ENCODE measurements at regions not wholly inside any gene's neighbourhood (a gene's known extent, or its start where the extent isn't known, plus 50 kb on each side); places are given as distances from the start of the nearest gene placed in this dataset.

- H3K9me2 ChIP-seq (ENCODE audit: insufficient read depth, low read length) = no peaks in the 10 kb centered on the region
- TF ChIP-seq EZH2phosphoT487 (IDR thresholded peaks at IDR 0.05; ENCODE audit: borderline replicate concordance, low read depth, low read length) (no peak), CTCF (conservative IDR thresholded peaks at IDR 0.05; ENCODE audit: low read length) (no peak)
- H3K36me3 ChIP-seq (ENCODE audit: insufficient read depth, low read length) = no peaks in the 10 kb centered on the region
- H3K4me2 ChIP-seq (ENCODE audit: low read length) = no peak overlapping the region
- no peaks in the 10 kb centered on the region for H3K9me3 ChIP-seq (ENCODE audit: low read length)
- H2AFZ ChIP-seq (ENCODE audit: low read length) = no peak overlapping the region
- no peaks in the 10 kb centered on the region for H4K20me1 ChIP-seq (ENCODE audit: insufficient read depth, low read length)
- ChIA-PET POLR2A (interaction anchor here (0.6 kb wide), 1 partner anchor 803 kb away, joined by 6 read pairs; no protein-coding TSS in a partner anchor), CTCF (ENCODE audit: unreplicated experiment) (no interaction called here)
- no peaks in the 10 kb centered on the region for H3K79me2 ChIP-seq (ENCODE audit: insufficient read depth, low read depth, low read length)
- H3K27ac ChIP-seq (ENCODE audit: low read depth, low read length, poor library complexity, severe bottlenecking) = no peak overlapping the region
- no peak for DNase-seq (ENCODE audit: low spot score)
- H3K4me1 ChIP-seq (ENCODE audit: insufficient read depth, low read length, poor library complexity, severe bottlenecking) = peaks cover 6% of the 10 kb centered on the region
- intact Hi-C loops (cut with micrococcal nuclease; ENCODE audit: unreplicated experiment) = no loop called here
- H3K4me3 ChIP-seq (ENCODE audit: low read depth, low read length, poor library complexity, severe bottlenecking) = no peak overlapping the region
- BruUV-seq (replicated peaks) = no TSS peak
Measured at GRCh38 chr3:153369561-153370374, 207.7 kb downstream of the RAP2B start.

- no peak overlapping the region for H2AFZ ChIP-seq (ENCODE audit: low read length)
- ChIA-PET CTCF (ENCODE audit: unreplicated experiment) (no interaction called here), POLR2A (interaction anchor here (0.6 kb wide), 1 partner anchor 803 kb away, joined by 6 read pairs; no protein-coding TSS in a partner anchor)
- H4K20me1 ChIP-seq (ENCODE audit: insufficient read depth, low read length) = no peaks in the 10 kb centered on the region
- H3K9me3 ChIP-seq (ENCODE audit: low read length) = no peaks in the 10 kb centered on the region
- intact Hi-C loops (cut with micrococcal nuclease; ENCODE audit: unreplicated experiment) = no loop called here
- TF ChIP-seq CTCF (conservative IDR thresholded peaks at IDR 0.05; ENCODE audit: low read length) (no peak), EZH2phosphoT487 (IDR thresholded peaks at IDR 0.05; ENCODE audit: borderline replicate concordance, low read depth, low read length) (no peak)
- H3K27ac ChIP-seq (ENCODE audit: low read depth, low read length, poor library complexity, severe bottlenecking) = no peak overlapping the region
- H3K9me2 ChIP-seq (ENCODE audit: insufficient read depth, low read length) = no peaks in the 10 kb centered on the region
- no peak overlapping the region for H3K4me3 ChIP-seq (ENCODE audit: low read depth, low read length, poor library complexity, severe bottlenecking)
- no peak for DNase-seq (ENCODE audit: low spot score)
- BruUV-seq (replicated peaks) = no TSS peak
- peaks cover 6% of the 10 kb centered on the region for H3K4me1 ChIP-seq (ENCODE audit: insufficient read depth, low read length, poor library complexity, severe bottlenecking)
- H3K36me3 ChIP-seq (ENCODE audit: insufficient read depth, low read length) = no peaks in the 10 kb centered on the region
- H3K4me2 ChIP-seq (ENCODE audit: low read length) = no peak overlapping the region
- H3K79me2 ChIP-seq (ENCODE audit: insufficient read depth, low read depth, low read length) = no peaks in the 10 kb centered on the region
Measured at GRCh38 chr3:153370680-153371079, 208.7 kb downstream of the RAP2B start.

GRCh38 chr3:153372326-153372725, 210.3 kb downstream of the RAP2B start:
- Histone ChIP-seq H3K36me3 (ENCODE audit: insufficient read depth, low read length) (no peaks in the 10 kb centered on the region), H3K79me2 (ENCODE audit: insufficient read depth, low read depth, low read length) (no peaks in the 10 kb centered on the region), H2AFZ (ENCODE audit: low read length) (no peak overlapping the region), H3K9me3 (ENCODE audit: low read length) (no peaks in the 10 kb centered on the region), H3K4me2 (ENCODE audit: low read length) (no peak overlapping the region), H3K4me3 (ENCODE audit: low read depth, low read length, poor library complexity, severe bottlenecking) (no peak overlapping the region), H3K4me1 (ENCODE audit: insufficient read depth, low read length, poor library complexity, severe bottlenecking) (peaks cover 6% of the 10 kb centered on the region), H4K20me1 (ENCODE audit: insufficient read depth, low read length) (no peaks in the 10 kb centered on the region), H3K9me2 (ENCODE audit: insufficient read depth, low read length) (no peaks in the 10 kb centered on the region), H3K27ac (ENCODE audit: low read depth, low read length, poor library complexity, severe bottlenecking) (no peak overlapping the region)
- no peak for TF ChIP-seq EZH2phosphoT487 (IDR thresholded peaks at IDR 0.05; ENCODE audit: borderline replicate concordance, low read depth, low read length)
- no peak for TF ChIP-seq CTCF (conservative IDR thresholded peaks at IDR 0.05; ENCODE audit: low read length)
- intact Hi-C loops (cut with micrococcal nuclease; ENCODE audit: unreplicated experiment) = no loop called here
- POLR2A ChIA-PET = no interaction called here
- CTCF ChIA-PET (ENCODE audit: unreplicated experiment) = no interaction called here
- BruUV-seq (replicated peaks) = no TSS peak
- no peak for DNase-seq (ENCODE audit: low spot score)
